Activated CD8-positive, alpha-beta memory T cell treated with anti-CD3 and anti-CD28 coated beads, Interleukin-2, amount 10 ng/mL, durations not matched to agents 7 days and 5 days (primary cell): ENCODE measurements at regions not wholly inside any gene's neighbourhood (a gene's known extent, or its start where the extent isn't known, plus 50 kb on each side); places are given as distances from the start of the nearest gene placed in this dataset.
"Not testable (repeated sequence)": the region's sequence is repeated elsewhere in the genome, so short reads cannot be mapped to it uniquely, and the experiment has no call there.

Experiments
- ATAC-seq: fragments of 150-1000 bp; cut with Tn5 transposase; one replicate; pipeline ENCODE4 v1.10.0; 2021; ENCODE audit warnings: moderate library complexity
- CTCF ChIA-PET: fragments of 350-600 bp; sonication (Branson Sonifier 250); formaldehyde crosslinking; loops from one replicate; lab custom pipeline; 2021; ENCODE audit warnings: antibody characterized with exemption; lab: Charles Lee
- DNase-seq: peaks from one replicate; pipeline ENCODE4 v3.0.0-alpha.2; 2020
- H3K27ac Mint-ChIP-seq: one replicate; pipeline ENCODE4 v1.8.0; 2021; ENCODE audit warnings: mild to moderate bottlenecking, mixed read lengths
- H3K27me3 Mint-ChIP-seq: one replicate; pipeline ENCODE4 v1.8.0; 2021; ENCODE audit warnings: mixed read lengths
- H3K36me3 Mint-ChIP-seq: one replicate; pipeline ENCODE4 v1.8.0; 2021; ENCODE audit warnings: mild to moderate bottlenecking, mixed read lengths
- H3K4me1 Mint-ChIP-seq: one replicate; pipeline ENCODE4 v1.8.0; 2021; ENCODE audit warnings: mixed read lengths
- H3K4me3 Mint-ChIP-seq: one replicate; pipeline ENCODE4 v1.8.0; 2021; ENCODE audit warnings: mild to moderate bottlenecking, moderate library complexity, mixed read lengths
- H3K9me3 Mint-ChIP-seq: one replicate; pipeline ENCODE4 v1.8.0; 2022; ENCODE audit warnings: low read depth, mixed read lengths

GRCh38 chr2:34836361-34836760 is 1237.3 kb upstream of the FAM98A start:
- ATAC-seq, result no peak
- Mint-ChIP-seq H3K4me3 (no peak overlapping the region), H3K4me1 (no peaks in the 10 kb centered on the region), H3K27ac (no peak overlapping the region), H3K36me3 (no peaks in the 10 kb centered on the region), H3K9me3 (peaks cover 6% of the 10 kb centered on the region), H3K27me3 (no peaks in the 10 kb centered on the region)
- DNase-seq, result no peak
- CTCF ChIA-PET, result no interaction called here

GRCh38 chr2:34831096-34831495 is 1232.0 kb upstream of the FAM98A start:
- H3K9me3 Mint-ChIP-seq, result peaks cover 4% of the 10 kb centered on the region
- H3K27me3 Mint-ChIP-seq, result no peaks in the 10 kb centered on the region
- H3K36me3 Mint-ChIP-seq, result no peaks in the 10 kb centered on the region
- CTCF ChIA-PET, result no interaction called here
- no peak overlapping the region for H3K4me3 Mint-ChIP-seq
- no peak overlapping the region for H3K27ac Mint-ChIP-seq
- no peaks in the 10 kb centered on the region for H3K4me1 Mint-ChIP-seq
- DNase-seq (no peak), ATAC-seq (no peak)

- H3K36me3 Mint-ChIP-seq, result no peaks in the 10 kb centered on the region
- no peak overlapping the region for H3K4me3 Mint-ChIP-seq
- H3K27ac Mint-ChIP-seq, result no peak overlapping the region
Observed at GRCh38 chr2:34828481-34828880, 1229.4 kb upstream of the FAM98A start.

GRCh38 chr2:34827398-34827797 is 1228.3 kb upstream of the FAM98A start:
- Mint-ChIP-seq H3K27ac (no peak overlapping the region), H3K36me3 (no peaks in the 10 kb centered on the region), H3K4me1 (no peaks in the 10 kb centered on the region), H3K4me3 (no peak overlapping the region), H3K9me3 (peaks cover 1% of the 10 kb centered on the region), H3K27me3 (no peaks in the 10 kb centered on the region)
- CTCF ChIA-PET, result no interaction called here
- ATAC-seq, result no peak
- DNase-seq, result no peak

More at GRCh38 chr2:34828481-34828880, 1229.4 kb upstream of the FAM98A start:
- Mint-ChIP-seq H3K27me3 (no peaks in the 10 kb centered on the region), H3K4me1 (no peaks in the 10 kb centered on the region), H3K9me3 (peaks cover 2% of the 10 kb centered on the region)
- CTCF ChIA-PET, result no interaction called here
- DNase-seq (no peak), ATAC-seq (no peak)

- no peak for ATAC-seq
- CTCF ChIA-PET, result no interaction called here
- H3K27ac Mint-ChIP-seq, result no peak overlapping the region
- no peaks in the 10 kb centered on the region for H3K36me3 Mint-ChIP-seq
- no peak for DNase-seq
- peaks cover 1% of the 10 kb centered on the region for H3K9me3 Mint-ChIP-seq
- H3K4me1 Mint-ChIP-seq, result no peaks in the 10 kb centered on the region
- H3K27me3 Mint-ChIP-seq, result no peaks in the 10 kb centered on the region
- H3K4me3 Mint-ChIP-seq, result no peak overlapping the region
Observed at GRCh38 chr2:34825686-34826085, 1226.6 kb upstream of the FAM98A start.

GRCh38 chr2:34822616-34823015 is 1223.5 kb upstream of the FAM98A start:
- DNase-seq, result no peak
- CTCF ChIA-PET, result no interaction called here
- H3K9me3 Mint-ChIP-seq, result peaks cover 1% of the 10 kb centered on the region
- no peaks in the 10 kb centered on the region for H3K4me1 Mint-ChIP-seq
- no peaks in the 10 kb centered on the region for H3K36me3 Mint-ChIP-seq
- H3K27me3 Mint-ChIP-seq, result no peaks in the 10 kb centered on the region
- no peak for ATAC-seq
- no peak overlapping the region for H3K4me3 Mint-ChIP-seq
- no peak overlapping the region for H3K27ac Mint-ChIP-seq

- ATAC-seq (no peak), DNase-seq (no peak)
- H3K27ac Mint-ChIP-seq, result no peak overlapping the region
- H3K9me3 Mint-ChIP-seq, result no peaks in the 10 kb centered on the region
- H3K4me3 Mint-ChIP-seq, result no peak overlapping the region
- H3K36me3 Mint-ChIP-seq, result no peaks in the 10 kb centered on the region
- H3K4me1 Mint-ChIP-seq, result no peaks in the 10 kb centered on the region
- CTCF ChIA-PET, result no interaction called here
- no peaks in the 10 kb centered on the region for H3K27me3 Mint-ChIP-seq
Observed at GRCh38 chr2:34815052-34815741, 1216.1 kb upstream of the FAM98A start.

- H3K4me1 Mint-ChIP-seq, result no peaks in the 10 kb centered on the region
- CTCF ChIA-PET, result no interaction called here
- H3K9me3 Mint-ChIP-seq, result peaks cover 2% of the 10 kb centered on the region
- no peak for DNase-seq
- no peak overlapping the region for H3K4me3 Mint-ChIP-seq
- ATAC-seq, result no peak
- no peaks in the 10 kb centered on the region for H3K36me3 Mint-ChIP-seq
- no peaks in the 10 kb centered on the region for H3K27me3 Mint-ChIP-seq
- H3K27ac Mint-ChIP-seq, result no peak overlapping the region
Observed at GRCh38 chr2:34810456-34810855, 1211.4 kb upstream of the FAM98A start.

- H3K36me3 Mint-ChIP-seq, result no peaks in the 10 kb centered on the region
- ATAC-seq, result no peak
- no peaks in the 10 kb centered on the region for H3K4me1 Mint-ChIP-seq
- CTCF ChIA-PET, result no interaction called here
- peaks cover 2% of the 10 kb centered on the region for H3K9me3 Mint-ChIP-seq
- H3K27me3 Mint-ChIP-seq, result no peaks in the 10 kb centered on the region
- H3K4me3 Mint-ChIP-seq, result no peak overlapping the region
- no peak for DNase-seq
- H3K27ac Mint-ChIP-seq, result no peak overlapping the region
Observed at GRCh38 chr2:34808426-34808825, 1209.3 kb upstream of the FAM98A start.

- H3K4me3 Mint-ChIP-seq, result no peak overlapping the region
- CTCF ChIA-PET, result no interaction called here
- no peaks in the 10 kb centered on the region for H3K27me3 Mint-ChIP-seq
- no peaks in the 10 kb centered on the region for H3K36me3 Mint-ChIP-seq
- H3K9me3 Mint-ChIP-seq, result peaks cover 2% of the 10 kb centered on the region
- ATAC-seq, result no peak
- no peak overlapping the region for H3K27ac Mint-ChIP-seq
- DNase-seq, result no peak
- H3K4me1 Mint-ChIP-seq, result no peaks in the 10 kb centered on the region
Observed at GRCh38 chr2:34806891-34807290, 1207.8 kb upstream of the FAM98A start.

GRCh38 chr2:34806396-34806795 is 1207.3 kb upstream of the FAM98A start:
- DNase-seq (no peak), ATAC-seq (no peak)
- no peak overlapping the region for H3K4me3 Mint-ChIP-seq
- H3K27me3 Mint-ChIP-seq, result no peaks in the 10 kb centered on the region
- CTCF ChIA-PET, result no interaction called here
- no peaks in the 10 kb centered on the region for H3K36me3 Mint-ChIP-seq
- peaks cover 2% of the 10 kb centered on the region for H3K9me3 Mint-ChIP-seq
- H3K4me1 Mint-ChIP-seq, result no peaks in the 10 kb centered on the region
- no peak overlapping the region for H3K27ac Mint-ChIP-seq

GRCh38 chr2:34799556-34799955 is 1200.5 kb upstream of the FAM98A start:
- Mint-ChIP-seq H3K4me1 (no peaks in the 10 kb centered on the region), H3K27me3 (no peaks in the 10 kb centered on the region), H3K36me3 (no peaks in the 10 kb centered on the region), H3K4me3 (no peak overlapping the region), H3K27ac (no peak overlapping the region), H3K9me3 (no peaks in the 10 kb centered on the region)
- CTCF ChIA-PET, result no interaction called here
- DNase-seq (no peak), ATAC-seq (no peak)

- CTCF ChIA-PET, H3K27ac Mint-ChIP-seq, H3K9me3 Mint-ChIP-seq, H3K36me3 Mint-ChIP-seq, H3K4me3 Mint-ChIP-seq, DNase-seq, H3K4me1 Mint-ChIP-seq, ATAC-seq, H3K27me3 Mint-ChIP-seq: not testable (repeated sequence)
Observed at GRCh38 chr2:34795586-34795985, 1196.5 kb upstream of the FAM98A start.

GRCh38 chr2:34789169-34789568 is 1190.1 kb upstream of the FAM98A start:
- CTCF ChIA-PET, result no interaction called here
- no peak overlapping the region for H3K27ac Mint-ChIP-seq
- DNase-seq, result no peak
- no peaks in the 10 kb centered on the region for H3K4me1 Mint-ChIP-seq
- no peak for ATAC-seq
- no peaks in the 10 kb centered on the region for H3K27me3 Mint-ChIP-seq
- H3K9me3 Mint-ChIP-seq, result peaks cover 10% of the 10 kb centered on the region
- H3K36me3 Mint-ChIP-seq, result no peaks in the 10 kb centered on the region
- no peak overlapping the region for H3K4me3 Mint-ChIP-seq

- ATAC-seq, result no peak
- Mint-ChIP-seq H3K4me1 (no peaks in the 10 kb centered on the region), H3K36me3 (no peaks in the 10 kb centered on the region), H3K27ac (no peak overlapping the region), H3K4me3 (no peak overlapping the region), H3K27me3 (no peaks in the 10 kb centered on the region), H3K9me3 (peaks cover 10% of the 10 kb centered on the region)
- no peak for DNase-seq
- CTCF ChIA-PET, result no interaction called here
Observed at GRCh38 chr2:34787341-34787740, 1188.2 kb upstream of the FAM98A start.
